NCI-H524 treated with DMSO at 0.1 percent for 48 hours (cell line): ENCODE measurements at regions not wholly inside any gene's neighbourhood (a gene's known extent, or its start where the extent isn't known, plus 50 kb on each side); places are given as distances from the start of the nearest gene placed in this dataset.

ENCODE experiments used
- DNase-seq: peaks from one replicate; lab custom pipeline; 2025; lab: John Stamatoyannopoulos, UW

DNA sequence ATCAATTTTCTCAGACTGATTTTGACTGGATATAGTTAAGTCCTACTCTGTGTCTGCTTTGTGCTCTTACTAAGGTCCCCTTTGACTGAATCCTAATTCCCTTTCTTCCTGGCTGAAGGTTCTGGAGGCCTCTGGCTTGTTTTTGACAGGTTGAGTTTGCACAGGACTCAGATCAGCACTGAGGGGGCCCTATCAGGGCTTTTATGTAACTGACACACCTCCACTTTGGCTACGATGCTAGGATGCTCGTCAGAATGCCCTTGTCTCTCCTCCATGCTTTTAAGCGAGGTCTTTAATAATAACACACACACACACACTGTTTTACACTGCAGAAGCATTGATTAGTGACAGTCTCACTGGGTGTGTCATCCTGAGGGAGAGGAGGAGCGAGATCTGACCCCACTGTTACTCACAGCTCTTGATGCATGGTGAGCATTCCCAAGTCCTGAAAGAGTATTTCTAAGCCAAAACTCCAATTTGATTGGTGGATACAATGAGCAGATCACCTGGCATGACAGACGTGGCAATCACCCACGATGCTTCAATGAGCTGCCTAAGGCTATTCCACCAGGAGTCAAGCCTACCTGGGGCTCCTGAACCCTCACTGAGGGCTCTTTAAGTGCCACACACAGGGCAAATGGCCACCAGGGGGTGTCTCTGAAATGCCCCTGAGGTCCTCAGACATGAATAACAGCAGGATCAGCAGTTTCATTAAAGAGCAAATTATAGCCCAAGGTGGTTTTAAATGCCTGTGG lies 130.4 kb upstream of the CPEB2 start:
- DNase-seq, result no peak

DNA sequence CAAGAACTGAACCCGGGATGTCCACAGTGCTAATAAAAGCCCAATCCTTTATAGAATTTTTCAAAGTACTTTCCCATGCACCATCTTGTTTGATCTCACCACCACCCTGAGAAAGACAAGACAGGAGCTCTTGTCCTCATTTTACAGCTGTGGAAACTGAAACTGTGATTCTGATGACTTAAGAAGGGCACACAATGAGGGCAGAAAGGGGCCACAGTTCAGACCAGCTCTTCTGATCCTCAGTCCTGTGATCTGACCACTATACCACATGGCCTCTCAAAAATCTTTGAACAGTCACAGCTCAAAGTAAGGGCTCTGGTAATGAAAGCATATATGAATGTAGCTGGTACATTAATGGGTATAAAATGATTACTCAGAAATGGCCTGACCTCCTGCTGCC lies 127.3 kb upstream of the CPEB2 start:
- no peak for DNase-seq

DNA sequence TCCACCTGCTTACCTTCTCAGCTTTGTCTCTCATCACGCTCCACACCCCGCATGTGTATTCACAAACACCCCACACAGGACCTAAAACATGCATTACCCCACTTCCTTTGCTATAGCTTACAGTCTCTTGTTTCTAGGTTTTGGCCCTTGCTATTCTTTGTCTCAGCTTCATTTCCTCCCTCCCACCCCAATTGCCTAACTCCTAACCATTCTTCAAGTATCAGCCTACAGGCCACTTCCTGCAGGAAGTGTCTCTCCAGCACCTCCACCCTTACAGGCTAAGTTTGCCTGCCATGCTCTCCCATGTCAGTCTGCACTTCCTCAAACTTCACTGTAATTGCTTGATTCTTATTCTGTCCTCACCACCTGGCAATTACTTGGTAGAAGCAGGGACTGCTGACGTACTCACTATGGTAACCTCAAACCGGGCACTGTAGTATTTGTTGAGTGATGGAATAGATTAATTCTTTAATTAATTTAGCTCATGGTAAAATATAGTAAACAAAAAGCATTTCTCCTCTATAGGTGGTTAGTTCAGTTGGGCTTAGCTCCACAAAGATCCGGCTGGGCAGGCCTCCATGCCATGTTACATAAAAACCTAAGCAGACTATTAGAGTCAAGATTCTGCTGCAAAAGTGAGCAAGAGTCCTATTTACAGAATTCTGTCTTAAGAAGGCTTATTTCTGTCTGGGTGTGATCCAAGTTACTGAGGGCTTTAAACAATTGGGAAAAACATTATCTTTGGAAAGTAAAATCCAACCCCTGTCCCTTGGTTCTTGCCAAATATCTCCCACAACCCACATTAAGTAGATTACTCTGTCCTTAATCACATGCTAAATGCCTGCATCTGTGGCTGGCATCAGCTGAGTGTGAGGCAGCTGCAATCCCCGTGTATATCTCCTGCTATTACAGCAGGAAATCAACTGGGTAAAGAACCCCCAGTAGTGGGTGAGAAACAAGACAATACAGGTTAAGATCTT lies 124.7 kb upstream of the CPEB2 start:
- no peak for DNase-seq

DNA sequence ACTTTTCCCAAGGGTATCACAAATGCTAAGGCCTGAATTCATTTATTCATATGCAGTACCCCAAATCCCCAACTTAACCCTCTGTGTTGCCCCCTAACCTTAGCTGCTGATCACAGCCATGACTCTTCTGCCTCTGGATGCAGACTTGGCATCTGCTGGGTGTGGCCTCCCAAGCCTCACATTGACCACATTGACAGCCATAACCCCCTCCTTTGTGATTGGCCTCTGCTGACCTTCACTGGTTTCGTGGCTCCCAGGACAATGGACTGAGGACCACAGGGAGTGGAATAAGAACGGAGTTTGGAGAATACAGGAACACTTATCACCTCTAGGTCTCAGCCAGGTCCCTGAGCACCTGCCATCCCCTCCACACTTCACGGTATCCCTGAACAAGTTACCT lies 123.6 kb upstream of the CPEB2 start:
- DNase-seq, result no peak

DNA sequence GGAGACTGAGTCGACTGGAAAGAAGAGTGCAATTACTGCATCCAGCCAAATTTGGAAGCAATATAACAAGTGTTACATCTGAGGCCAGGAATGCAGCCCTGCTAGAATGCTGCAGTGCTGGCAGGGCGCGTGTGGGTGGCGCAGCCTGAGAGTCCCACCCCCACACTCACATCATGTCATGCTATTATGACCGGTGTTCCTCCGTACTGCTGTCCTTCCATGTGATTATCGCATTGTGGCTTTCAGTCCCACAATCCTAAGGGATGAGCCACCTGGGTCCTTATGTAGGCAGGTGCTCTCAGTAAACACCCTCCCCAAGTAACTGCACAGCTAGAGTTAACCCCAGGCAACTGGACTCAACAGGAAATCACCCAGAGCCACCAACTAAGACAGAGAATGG lies 122.6 kb upstream of the CPEB2 start:
- no peak for DNase-seq

DNA sequence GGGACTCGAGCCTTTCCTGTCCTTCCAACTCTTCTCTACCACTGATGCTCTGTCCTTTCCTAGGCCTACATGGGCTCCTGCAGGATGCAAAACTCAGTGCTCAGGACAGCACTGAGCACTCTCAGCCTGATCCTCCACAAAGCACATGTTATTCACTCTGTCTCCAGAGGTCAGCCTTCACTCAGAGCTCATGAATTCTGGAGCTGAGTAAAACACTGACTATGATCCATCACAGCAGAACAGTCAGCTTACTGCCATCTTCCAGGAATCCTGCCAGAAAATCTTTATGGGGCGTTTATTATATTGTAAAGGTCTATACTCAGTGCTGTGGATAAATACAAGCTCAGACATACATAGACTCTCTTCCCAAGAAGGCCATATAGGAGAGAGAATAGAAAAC lies 121.5 kb upstream of the CPEB2 start:
- DNase-seq, result no peak

DNA sequence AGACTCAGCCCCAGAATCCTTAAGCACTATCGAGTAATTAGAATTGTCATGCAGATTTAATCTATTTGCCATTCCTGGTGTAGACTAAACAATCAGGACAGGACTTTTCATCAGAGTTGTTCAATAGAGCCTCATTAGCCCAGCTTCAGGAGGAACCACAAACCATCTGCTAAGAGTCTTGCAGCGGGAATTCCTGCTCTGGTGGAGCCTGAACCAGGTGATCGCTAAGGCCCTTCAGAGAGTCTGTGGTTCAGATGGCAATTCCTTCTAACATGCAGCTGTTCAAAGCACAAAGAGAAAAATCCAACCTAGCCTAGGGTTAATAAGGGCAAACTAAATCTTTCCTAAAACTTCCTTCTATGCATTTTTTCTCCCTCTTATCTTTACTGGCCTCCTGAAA lies 119.1 kb upstream of the CPEB2 start:
- DNase-seq, result peak; percentile 43

DNA sequence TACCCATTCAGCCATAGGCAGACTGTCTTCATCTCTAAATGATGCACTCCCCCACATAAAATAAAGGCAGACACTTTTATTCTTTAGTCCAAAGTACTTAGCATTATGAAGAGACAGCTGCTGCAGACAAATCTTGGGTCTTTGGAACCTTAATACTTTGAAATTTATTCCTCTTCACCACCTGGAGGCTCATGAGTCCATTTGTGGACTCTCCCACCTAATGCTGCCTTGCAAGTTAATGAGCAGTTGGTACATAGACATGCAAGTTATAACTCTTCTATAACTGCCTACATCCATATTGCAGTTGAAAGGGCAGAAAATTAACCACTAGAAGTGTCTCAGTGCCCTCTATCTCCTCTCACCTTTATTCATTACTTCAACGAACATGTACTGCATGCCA lies 118.6 kb upstream of the CPEB2 start:
- DNase-seq, result peak; percentile 66

DNA sequence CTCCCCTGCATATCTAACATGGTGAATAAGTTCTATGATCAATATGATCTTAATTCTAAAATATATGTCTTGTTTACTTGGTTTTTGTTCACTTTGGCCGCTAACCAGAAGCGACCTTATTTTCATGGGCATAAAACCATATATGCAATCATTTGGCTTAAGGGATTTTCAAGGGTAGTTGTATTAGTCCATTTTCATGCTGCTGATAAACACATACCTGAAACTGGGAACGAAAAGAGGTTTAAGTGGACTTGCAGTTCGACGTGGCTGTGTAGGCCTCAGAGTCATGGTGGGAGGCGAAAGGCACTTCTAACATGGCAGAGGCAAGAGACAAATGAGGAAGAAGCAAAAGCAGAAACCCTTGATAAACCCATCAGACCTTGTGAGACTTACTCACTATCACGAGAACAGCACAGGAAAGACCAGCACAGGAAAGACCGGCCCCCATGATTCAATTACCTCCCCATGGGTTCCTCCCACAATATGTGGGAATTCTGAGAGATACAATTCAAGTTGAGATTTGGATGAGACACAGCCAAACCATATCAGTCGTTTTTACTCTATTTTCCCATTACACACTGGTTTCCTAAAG lies 114.3 kb upstream of the CPEB2 start:
- no peak for DNase-seq

DNA sequence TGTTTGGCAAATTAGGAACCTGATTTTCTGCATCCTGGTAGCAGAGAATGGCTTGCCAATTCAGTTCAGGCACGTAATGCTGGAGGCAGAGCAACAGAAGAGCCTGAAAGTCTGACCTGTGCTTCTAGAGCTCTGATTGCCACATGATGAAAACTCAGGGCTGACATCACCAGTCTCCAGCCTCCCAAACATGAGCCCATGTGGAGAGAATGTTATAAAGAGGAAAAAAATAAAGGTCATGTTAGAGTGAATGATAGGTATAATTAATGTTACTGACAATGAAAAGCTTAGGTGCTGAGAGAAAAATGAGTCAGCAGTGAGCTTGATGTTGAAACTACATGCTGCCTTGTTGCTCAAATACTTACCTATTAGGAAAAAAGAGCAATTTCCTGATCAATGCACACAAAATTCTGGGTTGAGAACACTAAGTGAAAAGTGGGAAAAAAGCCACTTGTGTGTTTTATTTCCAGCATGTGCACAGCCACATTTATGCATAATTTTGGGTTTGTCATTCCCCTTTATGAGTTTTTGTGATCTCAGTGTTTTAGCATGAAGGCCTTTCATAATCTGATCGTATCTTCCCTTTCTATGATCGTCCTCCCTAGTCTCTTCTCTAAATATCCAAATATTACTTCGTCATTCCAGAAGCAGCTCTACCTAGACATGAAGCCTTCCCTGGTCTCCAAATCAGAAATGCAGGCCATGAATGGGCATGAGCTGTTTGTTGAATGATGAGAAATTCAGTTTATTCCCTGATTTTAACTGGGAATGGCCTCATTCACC lies 113.3 kb upstream of the CPEB2 start:
- no peak for DNase-seq

DNA sequence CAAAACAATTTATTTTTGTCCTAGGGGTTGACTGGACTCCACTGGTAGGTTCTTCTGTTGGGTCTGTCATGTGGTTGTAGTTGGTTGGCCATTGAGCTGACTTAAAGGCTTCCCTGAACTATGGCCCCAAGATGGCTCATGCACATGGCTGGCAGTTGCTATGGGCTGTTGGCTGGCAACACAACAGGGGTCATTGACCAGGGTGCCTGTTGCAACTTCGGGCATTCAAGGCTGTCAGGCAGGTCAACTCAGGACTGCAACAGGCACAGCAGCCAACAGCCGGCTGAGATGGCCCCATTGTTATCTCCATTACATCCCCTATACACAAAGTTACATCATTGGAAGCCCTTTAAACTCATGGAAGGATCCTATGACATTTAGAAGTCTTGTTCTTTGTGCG lies 109.7 kb upstream of the CPEB2 start:
- no peak for DNase-seq

DNA sequence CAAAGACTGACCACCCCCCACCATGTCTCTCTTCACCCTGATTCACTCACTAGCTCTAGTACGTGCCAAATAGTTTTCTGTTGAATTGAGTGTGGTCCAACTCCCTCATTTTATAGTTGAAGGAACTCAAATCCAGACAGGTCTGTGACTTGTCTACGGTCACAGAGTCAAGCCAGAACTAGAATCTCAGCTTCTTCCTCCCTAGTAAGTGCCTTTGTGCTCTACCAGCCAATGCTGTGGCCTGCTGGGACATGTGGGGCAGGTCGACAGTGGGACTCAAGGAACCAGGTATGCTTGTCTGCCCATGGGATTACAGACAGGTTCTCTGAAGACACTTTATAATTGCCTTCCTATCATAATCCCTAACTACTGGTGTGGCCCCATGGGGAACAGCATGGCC lies 108.6 kb upstream of the CPEB2 start:
- no peak for DNase-seq

DNA sequence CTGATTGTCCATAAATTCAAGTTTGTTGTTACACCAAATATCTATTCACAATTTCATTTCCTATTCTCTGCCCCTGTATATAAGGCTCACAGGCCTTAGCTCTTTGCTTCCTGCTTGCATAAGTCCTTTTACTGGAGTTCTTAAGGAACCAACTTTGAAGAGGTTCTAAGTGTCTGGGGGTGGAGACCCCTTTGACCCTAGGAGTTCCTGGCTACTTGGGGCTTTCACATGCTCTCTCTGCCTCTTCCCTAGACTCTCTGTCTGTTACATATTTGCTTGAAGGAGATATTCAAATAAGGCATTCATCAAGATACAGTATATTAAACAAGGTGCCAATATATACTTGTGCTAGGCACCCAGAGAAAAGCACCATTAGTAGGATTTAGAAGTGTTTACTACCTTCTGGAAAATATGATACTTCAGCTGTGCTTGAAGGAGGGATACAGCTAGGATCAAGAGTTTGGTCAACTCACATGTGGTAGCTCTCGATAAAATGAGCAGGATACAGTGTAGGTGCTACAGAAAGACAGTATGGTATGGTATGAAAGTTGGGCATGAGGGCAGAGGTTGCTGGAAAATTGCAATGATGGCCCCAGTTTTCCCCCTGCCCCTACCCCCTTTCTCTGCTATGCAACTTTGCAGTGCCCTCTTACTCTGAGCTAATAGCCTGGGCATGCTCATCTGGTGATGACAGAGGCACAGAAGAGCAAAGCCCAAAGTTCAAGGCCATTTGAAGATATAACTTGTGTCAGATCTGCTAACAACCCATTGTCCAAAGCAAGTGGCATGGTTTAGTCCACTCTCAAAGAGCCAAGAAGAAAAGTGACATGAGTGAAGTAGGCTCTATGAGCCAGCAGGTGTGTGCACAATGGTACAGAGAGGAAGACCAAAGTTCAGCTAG lies 107.6 kb upstream of the CPEB2 start:
- DNase-seq, result no peak

DNA sequence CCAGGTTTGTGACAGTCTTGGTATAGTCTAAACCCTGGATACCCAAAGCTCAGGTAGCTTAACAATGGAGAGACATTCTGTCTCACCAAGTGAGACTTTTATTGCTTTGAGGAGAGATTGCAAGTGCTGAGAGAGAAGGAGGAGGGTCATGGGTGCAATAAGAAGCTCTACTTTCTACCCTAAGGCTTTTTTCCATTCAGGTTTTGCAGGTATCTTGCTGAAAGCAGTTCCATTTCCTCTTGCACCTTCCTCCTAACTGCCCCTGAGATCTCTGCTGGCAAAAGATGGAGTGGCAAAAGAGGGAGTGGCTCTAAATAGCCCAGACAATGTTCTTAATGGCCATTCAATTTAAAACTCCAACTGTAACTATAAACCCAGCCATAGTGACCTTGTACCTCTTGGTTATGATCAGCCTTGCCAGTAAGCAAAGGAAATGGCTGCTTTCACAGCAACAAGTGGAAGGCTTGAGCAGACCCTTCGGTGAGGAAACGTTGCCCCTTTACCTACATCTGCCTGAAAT lies 105.6 kb upstream of the CPEB2 start:
- DNase-seq, result no peak

DNA sequence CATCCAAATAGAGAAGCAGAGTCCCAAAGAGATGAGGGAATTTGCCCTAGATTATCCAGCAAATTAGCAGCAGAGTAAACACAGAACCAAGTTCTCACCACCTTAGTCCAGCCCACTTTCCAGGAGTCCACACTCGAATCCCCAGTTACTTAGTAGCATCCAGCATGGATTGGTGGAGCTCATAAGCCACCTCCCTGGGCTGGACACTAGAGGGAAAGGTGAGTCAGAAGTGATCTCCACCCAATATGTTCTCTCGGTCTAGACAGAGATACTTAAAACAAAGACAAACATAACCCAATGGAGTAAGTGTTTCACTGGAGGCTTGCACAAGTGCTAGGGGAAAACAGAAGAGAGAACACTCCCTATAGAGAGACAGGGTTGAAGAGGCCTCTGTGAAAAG lies 105.1 kb upstream of the CPEB2 start:
- no peak for DNase-seq

DNA sequence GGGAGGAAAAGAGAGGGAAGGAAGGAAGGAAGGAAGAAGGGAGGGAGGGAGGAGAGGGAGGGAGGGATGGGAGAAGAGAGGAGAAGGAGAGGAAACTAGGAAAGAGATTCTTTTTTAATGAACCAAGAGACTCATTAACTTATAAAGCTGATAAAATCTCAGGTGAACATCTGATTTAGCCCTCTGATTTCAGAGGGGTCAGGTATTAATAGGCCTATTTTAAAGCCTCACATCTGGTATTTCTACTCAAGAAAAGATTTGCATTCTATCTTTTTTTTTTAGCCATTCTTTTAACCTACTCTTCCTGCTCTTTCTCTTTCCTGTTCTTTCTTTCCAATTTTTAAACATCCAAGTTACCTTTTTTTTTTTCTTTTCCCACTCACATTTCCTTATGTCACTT lies 103.3 kb upstream of the CPEB2 start:
- no peak for DNase-seq

DNA sequence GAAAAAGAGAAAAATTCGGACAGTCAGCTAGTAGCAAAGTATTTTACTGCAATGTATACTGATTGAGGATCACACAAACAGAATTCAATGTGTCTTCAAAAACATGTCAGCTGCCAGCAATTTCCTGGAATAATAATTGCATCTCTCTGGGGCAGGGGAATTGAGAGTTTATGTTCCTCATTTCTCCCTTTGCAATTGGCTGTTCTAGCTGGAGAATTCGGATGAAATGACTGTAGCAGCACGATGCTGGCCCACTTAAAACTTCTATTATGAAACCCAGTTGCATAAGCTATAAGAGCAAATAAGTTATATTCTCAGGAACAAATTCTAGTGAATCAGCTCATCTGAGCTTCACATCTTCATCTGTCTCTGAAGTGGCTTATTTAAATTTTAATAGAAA lies 99.9 kb upstream of the CPEB2 start:
- DNase-seq, result no peak

DNA sequence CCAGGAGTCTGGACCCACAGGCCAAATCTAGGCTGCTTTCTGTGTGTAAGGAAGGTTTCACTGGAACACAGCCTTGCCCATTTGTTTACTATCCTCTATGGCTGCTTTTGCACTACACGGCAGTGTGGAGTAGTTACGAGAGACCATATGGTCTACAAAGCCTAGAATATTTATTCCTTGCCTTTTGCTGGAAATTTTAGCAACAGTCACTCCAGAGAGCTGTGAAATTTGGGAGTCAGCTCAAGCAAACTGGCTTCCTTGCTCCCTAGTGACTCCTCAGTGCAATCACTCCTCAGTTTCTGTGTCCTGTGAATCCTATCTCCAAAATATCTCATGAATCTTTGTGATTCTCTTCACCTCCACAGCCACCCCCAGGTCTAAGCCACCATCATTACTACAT lies 99.0 kb upstream of the CPEB2 start:
- no peak for DNase-seq

DNA sequence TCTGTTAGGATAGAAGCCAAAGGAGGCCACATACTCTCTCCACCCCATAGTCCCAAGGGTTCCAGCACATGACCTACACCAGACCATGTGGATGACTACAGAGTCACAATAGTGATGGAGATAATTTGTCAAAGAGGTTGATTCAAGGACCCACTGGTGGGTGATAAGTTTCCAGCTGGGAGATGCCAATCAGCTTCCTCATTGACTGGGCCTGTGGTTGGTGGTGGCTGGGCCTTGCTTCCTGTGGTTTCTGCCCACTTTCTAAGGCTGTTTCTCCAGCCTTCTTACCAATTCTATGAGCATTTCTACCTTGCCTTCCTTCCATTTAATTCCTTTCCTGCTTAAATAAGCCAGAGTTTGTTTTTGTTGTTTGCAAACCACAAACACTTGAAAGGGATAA lies 95.5 kb upstream of the CPEB2 start:
- no peak for DNase-seq

DNA sequence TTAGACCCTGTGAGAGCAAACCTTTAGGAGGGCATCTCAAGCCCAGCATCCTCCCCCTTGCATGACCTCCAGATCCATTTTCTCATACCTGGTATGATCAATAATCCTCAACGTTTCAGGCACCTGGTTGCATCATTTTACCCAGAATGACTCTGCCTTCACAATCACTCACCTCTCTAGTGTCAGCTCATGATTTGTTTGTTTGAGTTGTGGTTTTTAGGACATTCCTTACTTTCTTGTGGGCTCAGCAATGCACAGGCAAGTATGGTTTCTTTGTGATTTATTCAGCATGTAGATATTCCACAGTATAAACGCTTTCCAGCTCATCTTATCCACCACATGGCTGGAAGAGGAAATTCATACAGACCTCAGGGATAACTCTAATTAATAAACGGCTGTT lies 93.6 kb upstream of the CPEB2 start:
- DNase-seq, result no peak

DNA sequence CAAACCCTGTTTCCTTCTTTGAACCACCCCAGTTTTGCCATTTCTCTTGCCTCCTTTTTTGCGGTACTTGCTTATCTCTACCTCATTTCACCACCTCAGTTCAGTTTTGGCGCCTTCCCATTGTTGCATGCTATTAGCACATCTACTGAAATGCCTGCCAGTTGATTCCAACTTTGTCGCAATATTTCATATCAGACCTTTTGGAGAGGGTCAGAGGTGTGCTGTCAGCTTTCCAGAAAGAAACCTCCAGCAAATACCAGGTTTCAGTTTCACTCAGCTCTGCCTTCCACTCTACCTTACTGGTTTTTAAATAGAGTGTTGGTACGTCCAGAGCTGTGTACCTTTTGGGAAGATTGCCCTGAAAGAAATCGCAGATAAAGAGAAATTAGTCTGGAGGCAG lies 91.9 kb upstream of the CPEB2 start:
- DNase-seq, result no peak
